GM12878 (cell line): ENCODE measurements at regions not wholly inside any gene's neighbourhood (a gene's known extent, or its start where the extent isn't known, plus 50 kb on each side); places are given as distances from the start of the nearest gene placed in this dataset.

Source experiments
- ASH2L ChIP-seq: fragments of 300-600, 200-600 bp; sonication (generic); IDR thresholded peaks from 2 replicates; pipeline ENCODE4 v1.6.1; 2017; ENCODE audit warnings: low read depth, mild to moderate bottlenecking, borderline replicate concordance
- ATF2 ChIP-seq: IDR thresholded peaks from 2 replicates; pipeline ENCODE4 v1.6.1; 2012; ENCODE audit warnings: low read length, inconsistent platforms
- CREB1 ChIP-seq: IDR thresholded peaks from 2 replicates; pipeline ENCODE4 v1.6.1; 2012; ENCODE audit warnings: low read depth, mild to moderate bottlenecking, inconsistent platforms
- DPF2 ChIP-seq: fragments of 450-650 bp; IDR thresholded peaks from 2 replicates; pipeline ENCODE4 v1.6.1; 2017; ENCODE audit warnings: mild to moderate bottlenecking
- ESRRA ChIP-seq: IDR thresholded peaks from 2 replicates; pipeline ENCODE4 v1.6.1; 2012; ENCODE audit warnings: mild to moderate bottlenecking, low read length, improper control_type of control experiment
- GATAD2B ChIP-seq: fragments of 450-650 bp; conservative IDR thresholded peaks from 2 replicates; pipeline ENCODE4 v1.6.1; 2017; ENCODE audit warnings: low read depth, mild to moderate bottlenecking, moderate library complexity
- IRF5 ChIP-seq: fragments of 450-650 bp; IDR thresholded peaks from 2 replicates; pipeline ENCODE4 v1.6.1; 2017; ENCODE audit warnings: borderline replicate concordance
- NR2F1 ChIP-seq: fragments of 450-650 bp; conservative IDR thresholded peaks from 2 replicates; pipeline ENCODE4 v1.6.1; 2017; ENCODE audit warnings: mild to moderate bottlenecking
- PAX5 ChIP-seq: IDR thresholded peaks from 2 replicates; pipeline ENCODE4 v1.6.1; 2011; ENCODE audit warnings: low read depth, low read length, borderline replicate concordance
- PML ChIP-seq: IDR thresholded peaks from 2 replicates; pipeline ENCODE4 v1.6.1; 2012; ENCODE audit warnings: low read length, inconsistent platforms
- POLR2AphosphoS2 ChIP-seq: IDR thresholded peaks from 2 replicates; pipeline ENCODE4 v1.6.1; 2011; ENCODE audit warnings: low read depth, mild to moderate bottlenecking, low read length, improper control_type of control experiment, moderate library complexity
- RFX5 ChIP-seq: IDR thresholded peaks from 2 replicates; pipeline ENCODE4 v1.6.1; 2011; ENCODE audit warnings: low read depth, low read length, improper control_type of control experiment
- TF ChIP-seq, protein P1 (sequence below): IDR thresholded peaks from 2 replicates; pipeline ENCODE4 v1.6.1; 2012; ENCODE audit warnings: low read depth, low read length, improper control_type of control experiment
- TF ChIP-seq, protein P2 (sequence below): fragments of 450-650 bp; formaldehyde crosslinking; IDR thresholded peaks from 2 replicates; pipeline ENCODE4 v1.5.0; 2022; ENCODE audit warnings: mild to moderate bottlenecking, missing genetic modification characterization
- TF ChIP-seq, protein P3 (sequence below): fragments of 450-650 bp; IDR thresholded peaks from 2 replicates; pipeline ENCODE4 v1.6.1; 2016; ENCODE audit warnings: mild to moderate bottlenecking, moderate library complexity, borderline replicate concordance
- TF ChIP-seq, protein P4 (sequence below): fragments of 450-650 bp; conservative IDR thresholded peaks from 2 replicates; pipeline ENCODE4 v1.6.1; 2017; ENCODE audit warnings: mild to moderate bottlenecking, moderate library complexity

GRCh38 chr10:30529373-30529998, 95.5 kb downstream of the MAP3K8 start (continued):
- TF ChIP-seq NR2F1 (peak; percentile 75; the same call in 1 of the 2 replicates), ASH2L (peak; percentile 73; the same call in 1 of the 2 replicates), PAX5 (peak; percentile 99), RFX5 (no peak), POLR2AphosphoS2 (peak; percentile 55; the same call in 1 of the 2 replicates), GATAD2B (peak; percentile 96), IRF5 (peak; percentile 82), DPF2 (peak; percentile 97), PML (0 out of 2 replicates have a peak, but pooled peaks have one; percentile 65), ATF2 (peak; percentile 17; the same call in 1 of the 2 replicates), CREB1 (peak; percentile 67), ESRRA (no peak)
- TF ChIP-seq, protein P1, sequence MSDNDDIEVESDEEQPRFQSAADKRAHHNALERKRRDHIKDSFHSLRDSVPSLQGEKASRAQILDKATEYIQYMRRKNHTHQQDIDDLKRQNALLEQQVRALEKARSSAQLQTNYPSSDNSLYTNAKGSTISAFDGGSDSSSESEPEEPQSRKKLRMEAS = peak; percentile 75
- TF ChIP-seq, protein P2, sequence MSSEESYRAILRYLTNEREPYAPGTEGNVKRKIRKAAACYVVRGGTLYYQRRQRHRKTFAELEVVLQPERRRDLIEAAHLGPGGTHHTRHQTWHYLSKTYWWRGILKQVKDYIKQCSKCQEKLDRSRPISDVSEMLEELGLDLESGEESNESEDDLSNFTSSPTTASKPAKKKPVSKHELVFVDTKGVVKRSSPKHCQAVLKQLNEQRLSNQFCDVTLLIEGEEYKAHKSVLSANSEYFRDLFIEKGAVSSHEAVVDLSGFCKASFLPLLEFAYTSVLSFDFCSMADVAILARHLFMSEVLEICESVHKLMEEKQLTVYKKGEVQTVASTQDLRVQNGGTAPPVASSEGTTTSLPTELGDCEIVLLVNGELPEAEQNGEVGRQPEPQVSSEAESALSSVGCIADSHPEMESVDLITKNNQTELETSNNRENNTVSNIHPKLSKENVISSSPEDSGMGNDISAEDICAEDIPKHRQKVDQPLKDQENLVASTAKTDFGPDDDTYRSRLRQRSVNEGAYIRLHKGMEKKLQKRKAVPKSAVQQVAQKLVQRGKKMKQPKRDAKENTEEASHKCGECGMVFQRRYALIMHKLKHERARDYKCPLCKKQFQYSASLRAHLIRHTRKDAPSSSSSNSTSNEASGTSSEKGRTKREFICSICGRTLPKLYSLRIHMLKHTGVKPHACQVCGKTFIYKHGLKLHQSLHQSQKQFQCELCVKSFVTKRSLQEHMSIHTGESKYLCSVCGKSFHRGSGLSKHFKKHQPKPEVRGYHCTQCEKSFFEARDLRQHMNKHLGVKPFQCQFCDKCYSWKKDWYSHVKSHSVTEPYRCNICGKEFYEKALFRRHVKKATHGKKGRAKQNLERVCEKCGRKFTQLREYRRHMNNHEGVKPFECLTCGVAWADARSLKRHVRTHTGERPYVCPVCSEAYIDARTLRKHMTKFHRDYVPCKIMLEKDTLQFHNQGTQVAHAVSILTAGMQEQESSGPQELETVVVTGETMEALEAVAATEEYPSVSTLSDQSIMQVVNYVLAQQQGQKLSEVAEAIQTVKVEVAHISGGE (CRISPR knock-in tag) = no peak
- TF ChIP-seq, protein P3, sequence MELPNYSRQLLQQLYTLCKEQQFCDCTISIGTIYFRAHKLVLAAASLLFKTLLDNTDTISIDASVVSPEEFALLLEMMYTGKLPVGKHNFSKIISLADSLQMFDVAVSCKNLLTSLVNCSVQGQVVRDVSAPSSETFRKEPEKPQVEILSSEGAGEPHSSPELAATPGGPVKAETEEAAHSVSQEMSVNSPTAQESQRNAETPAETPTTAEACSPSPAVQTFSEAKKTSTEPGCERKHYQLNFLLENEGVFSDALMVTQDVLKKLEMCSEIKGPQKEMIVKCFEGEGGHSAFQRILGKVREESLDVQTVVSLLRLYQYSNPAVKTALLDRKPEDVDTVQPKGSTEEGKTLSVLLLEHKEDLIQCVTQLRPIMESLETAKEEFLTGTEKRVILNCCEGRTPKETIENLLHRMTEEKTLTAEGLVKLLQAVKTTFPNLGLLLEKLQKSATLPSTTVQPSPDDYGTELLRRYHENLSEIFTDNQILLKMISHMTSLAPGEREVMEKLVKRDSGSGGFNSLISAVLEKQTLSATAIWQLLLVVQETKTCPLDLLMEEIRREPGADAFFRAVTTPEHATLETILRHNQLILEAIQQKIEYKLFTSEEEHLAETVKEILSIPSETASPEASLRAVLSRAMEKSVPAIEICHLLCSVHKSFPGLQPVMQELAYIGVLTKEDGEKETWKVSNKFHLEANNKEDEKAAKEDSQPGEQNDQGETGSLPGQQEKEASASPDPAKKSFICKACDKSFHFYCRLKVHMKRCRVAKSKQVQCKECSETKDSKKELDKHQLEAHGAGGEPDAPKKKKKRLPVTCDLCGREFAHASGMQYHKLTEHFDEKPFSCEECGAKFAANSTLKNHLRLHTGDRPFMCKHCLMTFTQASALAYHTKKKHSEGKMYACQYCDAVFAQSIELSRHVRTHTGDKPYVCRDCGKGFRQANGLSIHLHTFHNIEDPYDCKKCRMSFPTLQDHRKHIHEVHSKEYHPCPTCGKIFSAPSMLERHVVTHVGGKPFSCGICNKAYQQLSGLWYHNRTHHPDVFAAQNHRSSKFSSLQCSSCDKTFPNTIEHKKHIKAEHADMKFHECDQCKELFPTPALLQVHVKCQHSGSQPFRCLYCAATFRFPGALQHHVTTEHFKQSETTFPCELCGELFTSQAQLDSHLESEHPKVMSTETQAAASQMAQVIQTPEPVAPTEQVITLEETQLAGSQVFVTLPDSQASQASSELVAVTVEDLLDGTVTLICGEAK = peak; percentile 68; the same call in 1 of the 2 replicates
- TF ChIP-seq, protein P4, sequence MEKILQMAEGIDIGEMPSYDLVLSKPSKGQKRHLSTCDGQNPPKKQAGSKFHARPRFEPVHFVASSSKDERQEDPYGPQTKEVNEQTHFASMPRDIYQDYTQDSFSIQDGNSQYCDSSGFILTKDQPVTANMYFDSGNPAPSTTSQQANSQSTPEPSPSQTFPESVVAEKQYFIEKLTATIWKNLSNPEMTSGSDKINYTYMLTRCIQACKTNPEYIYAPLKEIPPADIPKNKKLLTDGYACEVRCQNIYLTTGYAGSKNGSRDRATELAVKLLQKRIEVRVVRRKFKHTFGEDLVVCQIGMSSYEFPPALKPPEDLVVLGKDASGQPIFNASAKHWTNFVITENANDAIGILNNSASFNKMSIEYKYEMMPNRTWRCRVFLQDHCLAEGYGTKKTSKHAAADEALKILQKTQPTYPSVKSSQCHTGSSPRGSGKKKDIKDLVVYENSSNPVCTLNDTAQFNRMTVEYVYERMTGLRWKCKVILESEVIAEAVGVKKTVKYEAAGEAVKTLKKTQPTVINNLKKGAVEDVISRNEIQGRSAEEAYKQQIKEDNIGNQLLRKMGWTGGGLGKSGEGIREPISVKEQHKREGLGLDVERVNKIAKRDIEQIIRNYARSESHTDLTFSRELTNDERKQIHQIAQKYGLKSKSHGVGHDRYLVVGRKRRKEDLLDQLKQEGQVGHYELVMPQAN = 0 out of 2 replicates have a peak, but pooled peaks have one; percentile 43
